Right lobe of liver (tissue), 6 donors: ENCODE measurements at regions not wholly inside any gene's neighbourhood (a gene's known extent, or its start where the extent isn't known, plus 50 kb on each side); places are given as distances from the start of the nearest gene placed in this dataset.

ENCODE experiments used
- ATAC-seq, 4 donors: fragments of 200-7000 bp; cut with Tn5 transposase; one replicate each; pipeline ENCODE4 v1.9.1; 2020; ENCODE audit warnings: mild to moderate bottlenecking in 4 of 4, moderate library complexity in 4 of 4
- DNase-seq, 3 donors: peaks; one replicate each; pipeline ENCODE4 v3.0.0-alpha.2; 2020
- H3K27ac ChIP-seq, 3 donors: fragments of 200-600 bp; one replicate each; pipeline ENCODE4 v1.8.0; 2022
- H3K27me3 ChIP-seq, 2 donors: fragments of 200-600 bp; one replicate each; pipeline ENCODE4 v1.8.0; 2022
- H3K36me3 ChIP-seq, 4 donors: fragments of 200-600 bp; sonication (generic) in 1 of 4; one replicate each; pipeline versions ENCODE4 v1.5.1 to v1.8.0; 2017 to 2022; ENCODE audit warnings: control low read depth in 1 of 4
- H3K4me1 ChIP-seq, 4 donors: fragments of 200-600 bp; sonication (generic) in 1 of 4; one replicate each; pipeline versions ENCODE4 v1.5.1 to v1.8.0; 2017 to 2022; ENCODE audit warnings: control low read depth in 1 of 4
- H3K4me3 ChIP-seq, 3 donors: fragments of 200-600 bp; one replicate each; pipeline ENCODE4 v1.8.0; 2022
- H3K9me3 ChIP-seq, 4 donors: fragments of 200-600 bp; sonication (generic) in 1 of 4; one replicate each; pipeline versions ENCODE4 v1.5.1 to v1.8.0; 2017 to 2022; ENCODE audit warnings: control low read depth in 1 of 4
- POLR2A ChIP-seq: fragments of 450-650 bp; IDR thresholded peaks from one replicate; pipeline ENCODE4 v1.6.1; 2017; ENCODE audit warnings: antibody characterized with exemption, mild to moderate bottlenecking
- WGBS: methylation state at CpG from one replicate; pipeline ENCODE4 v1.1.6; 2018; ENCODE audit warnings: low coverage, low lambda C conversion rate; ENCODE audit not compliant: insufficient coverage; ENCODE audit errors: missing lambda C conversion rate; 5-methylcytosine and 5-hydroxymethylcytosine counted together
- intact Hi-C, 2 donors: fragments of 100-400 bp; cut with DNase I; formaldehyde crosslinking; loops; one replicate each; pipeline versions ENCODE4 v1.11.2 to v1.14.1; 2022
- TF ChIP-seq, protein P1 (sequence below), 4 donors: fragments of 200-600 bp in 3 of 4; fragments of 450-650 bp in 1 of 4; IDR thresholded peaks; one replicate each; pipeline versions ENCODE4 v1.5.1 to v1.8.0; 2016 to 2022; ENCODE audit warnings: antibody characterized with exemption in 4 of 4, mild to moderate bottlenecking in 2 of 4
- donor health status: DM: no; HTN: yes; CAD: no.
- donor health status: DM: no; HTN: no; CAD: no.
- donor health status: DM: no; HTN: no; CAD: no.
- donor health status: DM: no; HTN: yes; CAD: no.
- donor health status: DM: no; HTN: yes; CAD: no.

DNA sequence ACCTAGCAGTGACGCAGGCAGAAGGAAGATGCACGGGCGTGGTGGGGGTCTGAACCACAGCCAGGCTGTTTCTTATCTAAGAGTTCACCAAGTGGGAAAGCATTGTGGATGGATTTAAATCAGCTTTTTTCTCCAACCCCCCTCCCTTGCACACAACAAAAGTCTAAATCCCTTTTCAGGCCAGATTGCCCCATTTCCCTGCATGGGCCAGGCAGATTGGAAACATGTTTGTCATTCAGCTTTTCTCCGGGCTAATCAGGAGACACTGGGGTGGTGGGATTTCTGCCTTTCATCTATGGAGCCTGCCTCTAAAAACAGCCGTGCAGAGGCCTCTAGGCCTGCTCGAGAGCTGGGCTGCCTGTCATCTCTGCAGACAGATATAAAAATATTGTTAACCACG is 166.3 kb upstream of the LEF1 start:
- ATAC-seq = no peak
- intact Hi-C loops = no loop called here
- no peaks in the 10 kb centered on the region for H3K4me1 ChIP-seq
- H3K27ac ChIP-seq = no peak overlapping the region
- no peaks in the 10 kb centered on the region for H3K9me3 ChIP-seq
- no peak overlapping the region for H3K4me3 ChIP-seq
- no peak for DNase-seq
- no peaks in the 10 kb centered on the region for H3K27me3 ChIP-seq
- no peaks in the 10 kb centered on the region for H3K36me3 ChIP-seq
- 41% methylated on average over 3 of the region's 7 CpGs for WGBS
- TF ChIP-seq, protein P1, sequence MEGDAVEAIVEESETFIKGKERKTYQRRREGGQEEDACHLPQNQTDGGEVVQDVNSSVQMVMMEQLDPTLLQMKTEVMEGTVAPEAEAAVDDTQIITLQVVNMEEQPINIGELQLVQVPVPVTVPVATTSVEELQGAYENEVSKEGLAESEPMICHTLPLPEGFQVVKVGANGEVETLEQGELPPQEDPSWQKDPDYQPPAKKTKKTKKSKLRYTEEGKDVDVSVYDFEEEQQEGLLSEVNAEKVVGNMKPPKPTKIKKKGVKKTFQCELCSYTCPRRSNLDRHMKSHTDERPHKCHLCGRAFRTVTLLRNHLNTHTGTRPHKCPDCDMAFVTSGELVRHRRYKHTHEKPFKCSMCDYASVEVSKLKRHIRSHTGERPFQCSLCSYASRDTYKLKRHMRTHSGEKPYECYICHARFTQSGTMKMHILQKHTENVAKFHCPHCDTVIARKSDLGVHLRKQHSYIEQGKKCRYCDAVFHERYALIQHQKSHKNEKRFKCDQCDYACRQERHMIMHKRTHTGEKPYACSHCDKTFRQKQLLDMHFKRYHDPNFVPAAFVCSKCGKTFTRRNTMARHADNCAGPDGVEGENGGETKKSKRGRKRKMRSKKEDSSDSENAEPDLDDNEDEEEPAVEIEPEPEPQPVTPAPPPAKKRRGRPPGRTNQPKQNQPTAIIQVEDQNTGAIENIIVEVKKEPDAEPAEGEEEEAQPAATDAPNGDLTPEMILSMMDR (IDR thresholded peaks at IDR 0.05) = no peak
- TF ChIP-seq POLR2A = no peak

DNA sequence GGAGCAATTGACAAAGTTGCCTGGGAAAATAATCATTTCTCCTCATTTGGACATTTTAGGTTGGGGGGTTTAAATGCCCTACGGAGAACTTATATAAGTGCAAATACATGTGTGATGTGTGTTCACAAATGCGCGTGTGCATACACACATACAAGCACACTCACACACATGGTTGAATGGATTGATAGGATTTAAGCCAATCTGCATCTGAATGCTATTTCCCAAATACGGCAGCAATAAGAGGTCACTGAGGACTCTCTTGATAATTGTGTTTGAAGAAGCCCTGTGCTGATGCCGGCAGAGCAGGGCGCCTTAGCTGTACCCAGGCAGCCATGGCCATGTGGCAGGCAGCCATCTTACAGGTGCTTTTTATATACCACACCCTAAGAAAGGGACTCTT is 165.3 kb upstream of the LEF1 start:
- TF ChIP-seq, protein P1 (IDR thresholded peaks at IDR 0.05) = no peak
- TF ChIP-seq POLR2A = no peak
- no peaks in the 10 kb centered on the region for H3K9me3 ChIP-seq
- no peaks in the 10 kb centered on the region for H3K36me3 ChIP-seq
- no peak overlapping the region for H3K27ac ChIP-seq
- WGBS = 70% methylated on average over 6 of the region's 6 CpGs
- no peaks in the 10 kb centered on the region for H3K4me1 ChIP-seq
- DNase-seq = no peak
- no peak overlapping the region for H3K4me3 ChIP-seq
- H3K27me3 ChIP-seq = no peaks in the 10 kb centered on the region
- intact Hi-C loops = no loop called here
- ATAC-seq = no peak

DNA sequence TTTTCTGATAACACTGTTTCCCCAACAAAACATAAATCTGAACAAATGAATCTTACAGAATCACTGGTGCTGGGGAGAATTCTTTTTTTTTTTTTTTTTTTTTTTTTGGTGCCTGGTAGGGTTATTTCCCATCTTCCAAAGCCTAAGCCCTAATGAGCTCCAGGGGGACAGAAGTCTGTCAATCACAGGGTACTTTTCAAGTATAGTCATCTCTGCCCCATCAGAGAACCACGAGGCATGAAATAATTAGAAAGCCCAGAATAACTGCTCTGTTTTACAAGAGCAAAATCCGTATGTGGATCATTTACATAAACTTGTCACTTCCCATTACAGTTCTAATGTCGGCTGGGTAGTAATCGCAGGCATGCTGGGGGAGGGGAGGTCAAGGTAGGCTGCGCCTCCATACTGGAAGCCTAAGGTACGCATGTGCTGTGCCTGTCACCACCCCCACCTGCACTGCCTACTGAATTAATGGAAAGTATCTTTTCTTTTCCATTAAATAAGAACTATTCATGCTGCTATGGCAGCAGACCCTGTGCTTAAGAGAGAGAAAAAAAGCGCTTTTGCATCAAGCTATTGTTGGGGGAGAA is 164.7 kb upstream of the LEF1 start:
- Histone ChIP-seq H3K27ac (no peak overlapping the region), H3K4me1 (no peaks in the 10 kb centered on the region), H3K9me3 (no peaks in the 10 kb centered on the region), H3K36me3 (no peaks in the 10 kb centered on the region), H3K4me3 (no peak overlapping the region), H3K27me3 (no peaks in the 10 kb centered on the region)
- ATAC-seq = no peak
- WGBS = 56% methylated on average over 7 of the region's 7 CpGs
- DNase-seq = no peak
- intact Hi-C loops = no loop called here
- TF ChIP-seq, protein P1 (IDR thresholded peaks at IDR 0.05) = no peak
- no peak for TF ChIP-seq POLR2A

DNA sequence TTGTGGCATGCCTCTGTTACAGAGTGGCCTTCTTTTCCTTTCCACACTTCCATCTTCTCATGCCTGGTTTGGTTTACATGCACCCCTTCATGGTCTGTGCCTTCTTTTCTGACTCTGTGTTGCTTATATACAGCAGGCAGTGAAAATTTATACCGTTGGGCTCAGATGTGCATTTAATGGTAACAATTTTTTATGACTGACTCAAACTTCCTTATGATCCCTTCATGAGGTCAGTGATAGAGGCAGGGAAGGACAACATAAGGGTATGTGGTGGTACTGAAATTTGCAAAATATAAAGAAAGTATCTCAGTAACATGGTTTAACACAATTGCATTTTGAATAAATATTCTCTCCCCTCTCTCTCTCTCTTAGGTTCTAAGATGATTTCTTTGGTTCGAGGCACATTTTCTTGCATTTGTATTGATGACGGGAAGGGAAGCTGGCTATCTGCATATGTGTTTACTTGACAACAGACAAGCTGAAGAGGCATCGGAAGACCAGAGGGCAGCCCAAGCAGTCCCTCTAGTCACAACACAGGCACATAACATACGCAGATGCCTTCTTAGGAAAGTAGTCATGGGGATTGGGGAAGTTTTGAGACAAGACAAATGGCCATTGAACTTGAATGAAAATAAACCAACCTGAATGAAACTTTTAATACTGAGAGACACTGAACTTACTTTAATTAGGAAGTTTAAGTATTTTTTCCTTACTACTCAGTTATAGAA is 163.3 kb upstream of the LEF1 start:
- 43% methylated on average over 5 of the region's 5 CpGs for WGBS
- H3K27me3 ChIP-seq = no peaks in the 10 kb centered on the region
- DNase-seq (no peak), ATAC-seq (no peak)
- no peak overlapping the region for H3K27ac ChIP-seq
- H3K4me1 ChIP-seq = no peaks in the 10 kb centered on the region
- no peaks in the 10 kb centered on the region for H3K36me3 ChIP-seq
- no peaks in the 10 kb centered on the region for H3K9me3 ChIP-seq
- H3K4me3 ChIP-seq = no peak overlapping the region
- no peak for TF ChIP-seq POLR2A
- TF ChIP-seq, protein P1 (IDR thresholded peaks at IDR 0.05) = no peak
- intact Hi-C loops = no loop called here
